ENCODE measurements at regions not wholly inside any gene's neighbourhood (a gene's known extent, or its start where the extent isn't known, plus 50 kb on each side); places are given as distances from the start of the nearest gene placed in this dataset.
A peak's percentile ranks its signal among the peaks of the same experiment; 100 is the strongest.

GRCh38 chr3:117708601-117709000 lies 999.0 kb downstream of the TUSC7 start:
- DNase-seq: no peak

- no peak for DNase-seq
Measured at GRCh38 chr3:117709108-117709507, 999.5 kb downstream of the TUSC7 start.

- no peak for DNase-seq
Measured at GRCh38 chr3:117710501-117710900, 1000.9 kb downstream of the TUSC7 start.

GRCh38 chr3:117719316-117719926 lies 1009.8 kb downstream of the TUSC7 start:
- DNase-seq: no peak

- DNase-seq: no peak
Measured at GRCh38 chr3:117721866-117722265, 1012.3 kb downstream of the TUSC7 start.

GRCh38 chr3:117722856-117723255 lies 1013.3 kb downstream of the TUSC7 start:
- DNase-seq: no peak

- no peak for DNase-seq
Measured at GRCh38 chr3:117723825-117724224, 1014.2 kb downstream of the TUSC7 start.

- DNase-seq: no peak
Measured at GRCh38 chr3:117725314-117725713, 1015.7 kb downstream of the TUSC7 start.

- DNase-seq: no peak
Measured at GRCh38 chr3:117726776-117727175, 1017.2 kb downstream of the TUSC7 start.

- no peak for DNase-seq
Measured at GRCh38 chr3:117728226-117728625, 1018.6 kb downstream of the TUSC7 start.

- DNase-seq: no peak
Measured at GRCh38 chr3:117734496-117734895, 1024.9 kb downstream of the TUSC7 start.

- DNase-seq: no peak
Measured at GRCh38 chr3:117735481-117736101, 1026.0 kb downstream of the TUSC7 start.

GRCh38 chr3:117736846-117737245 lies 1027.3 kb downstream of the TUSC7 start:
- DNase-seq: no peak

GRCh38 chr3:117743993-117744392 lies 1034.4 kb downstream of the TUSC7 start:
- DNase-seq: no peak

GRCh38 chr3:117744935-117745334 lies 1035.4 kb downstream of the TUSC7 start:
- no peak for DNase-seq

GRCh38 chr3:117745516-117745915 lies 1035.9 kb downstream of the TUSC7 start:
- no peak for DNase-seq

- no peak for DNase-seq
Measured at GRCh38 chr3:117746066-117746465, 1036.5 kb downstream of the TUSC7 start.

GRCh38 chr3:117748131-117748530 lies 1038.6 kb downstream of the TUSC7 start:
- DNase-seq: no peak

GRCh38 chr3:117750674-117751269 lies 1041.2 kb downstream of the TUSC7 start:
- no peak for DNase-seq

- no peak for DNase-seq
Measured at GRCh38 chr3:117751651-117752050, 1042.1 kb downstream of the TUSC7 start.

- peak; percentile 52 for DNase-seq
Measured at GRCh38 chr3:117752984-117753717, 1043.6 kb downstream of the TUSC7 start.

GRCh38 chr3:117754058-117754457 lies 1044.5 kb downstream of the TUSC7 start:
- no peak for DNase-seq

GRCh38 chr3:117754841-117755240 lies 1045.3 kb downstream of the TUSC7 start:
- DNase-seq: no peak
